Kidney tubule cell (primary cell): ENCODE measurements at regions not wholly inside any gene's neighbourhood (a gene's known extent, or its start where the extent isn't known, plus 50 kb on each side); places are given as distances from the start of the nearest gene placed in this dataset.
"Not testable (repeated sequence)": the region's sequence is repeated elsewhere in the genome, so short reads cannot be mapped to it uniquely, and the experiment has no call there.

Experiments
- DNase-seq: peaks from one replicate; pipeline ENCODE4 v3.0.0-alpha.2; 2018; ENCODE audit warnings: low spot score

GRCh38 chr20:30511322-30512030, 746.0 kb upstream of the DEFB115 start:
- DNase-seq, result no peak

- DNase-seq, result no peak
These were observed 744.3 kb upstream of the DEFB115 start for GRCh38 chr20:30513050-30513628.

DNA sequence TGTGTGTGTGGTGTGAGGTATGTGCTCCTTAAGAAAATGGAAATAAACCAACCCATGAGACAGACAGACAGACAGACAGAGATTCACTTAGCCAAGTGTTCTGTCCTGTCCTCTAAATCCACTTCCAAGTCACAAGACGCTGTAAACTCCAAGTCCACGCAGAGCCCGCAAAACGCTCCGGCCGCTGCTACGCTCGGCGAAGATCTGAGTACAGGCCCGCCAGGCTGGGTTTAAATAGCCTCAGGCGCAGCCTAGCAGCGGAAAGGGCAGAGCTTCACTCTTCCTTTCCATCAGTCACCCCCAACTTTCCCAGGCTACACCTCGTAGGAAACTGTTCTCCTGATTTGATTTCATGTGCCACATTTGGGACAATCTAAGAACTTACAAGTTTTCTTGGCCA, 741.5 kb upstream of the DEFB115 start:
- not testable (repeated sequence) for DNase-seq

DNA sequence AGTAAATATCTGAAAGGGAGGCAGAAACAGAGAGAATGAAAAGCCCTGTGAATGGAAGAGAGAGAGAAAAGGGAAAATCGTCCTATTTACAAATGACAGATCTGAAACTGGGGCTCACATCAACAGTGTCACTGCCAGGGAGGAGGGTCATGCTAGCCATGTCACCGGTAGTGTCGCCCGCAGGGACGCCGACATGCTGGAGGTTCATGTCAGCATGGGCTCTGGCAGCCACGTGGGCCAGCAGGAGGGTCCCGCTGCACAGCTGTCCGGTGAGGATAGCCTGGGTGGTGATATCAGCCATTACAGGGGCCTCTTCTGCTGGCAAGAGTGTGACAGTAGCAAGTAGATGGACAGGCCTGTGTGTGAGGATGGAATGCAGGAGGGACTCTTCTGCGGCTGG, 738.6 kb upstream of the DEFB115 start:
- DNase-seq, result not testable (repeated sequence)

DNA sequence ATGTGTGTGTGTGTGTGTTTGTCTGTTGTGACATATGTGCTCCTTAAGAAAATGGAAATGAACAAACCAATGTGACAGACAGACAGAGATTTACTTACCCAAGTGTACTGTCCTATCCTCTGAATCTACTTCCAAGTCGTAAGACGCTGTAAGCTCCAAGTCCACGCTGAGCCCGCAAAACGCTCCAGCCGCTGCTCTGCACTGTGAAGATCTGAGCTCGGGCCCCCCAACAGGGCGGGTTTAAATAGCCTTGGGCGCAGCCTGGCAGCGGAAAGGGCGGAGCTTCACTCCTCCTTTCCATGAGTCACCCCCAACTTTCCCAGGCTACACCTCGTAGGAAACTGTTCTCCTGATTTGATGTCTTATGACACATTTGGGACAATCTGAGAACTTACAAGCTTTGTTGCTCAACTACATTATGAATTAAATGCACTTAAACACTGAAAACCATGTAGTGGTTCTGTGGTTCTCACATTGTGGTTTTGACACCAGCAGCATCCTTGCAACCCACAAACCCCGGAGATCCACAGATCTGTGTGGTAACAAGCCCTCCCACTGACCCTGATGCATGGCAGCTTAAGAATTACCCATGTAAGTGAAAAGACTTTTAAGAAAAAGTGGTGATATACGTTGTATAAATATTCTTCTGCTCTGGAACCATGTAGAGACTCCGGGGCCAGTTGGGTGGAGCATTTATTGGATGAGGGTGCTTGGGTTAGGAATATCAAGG, 735.6 kb upstream of the DEFB115 start:
- DNase-seq, result not testable (repeated sequence)

GRCh38 chr20:30524155-30524554, 733.3 kb upstream of the DEFB115 start:
- not testable (repeated sequence) for DNase-seq

- DNase-seq, result not testable (repeated sequence)
These were observed 732.7 kb upstream of the DEFB115 start for GRCh38 chr20:30524761-30525160.

DNA sequence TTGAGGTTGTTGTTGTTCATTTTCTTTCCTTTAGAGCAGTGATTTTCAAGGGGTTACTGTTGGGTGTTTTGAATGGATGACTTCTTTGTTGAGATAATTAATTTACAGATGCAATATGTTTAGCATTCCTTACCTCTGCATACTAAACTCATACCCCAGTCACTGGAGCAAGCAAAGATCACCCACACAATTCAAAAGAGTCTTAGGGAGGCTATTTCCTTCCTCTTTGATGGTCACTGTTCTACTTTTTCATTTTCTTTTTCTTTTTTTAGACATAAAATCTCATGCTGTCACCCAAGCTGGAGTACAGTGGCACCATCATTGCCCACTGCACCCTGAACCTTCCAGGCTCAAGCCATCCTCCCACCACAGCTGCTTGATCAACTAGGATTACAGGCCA, 723.8 kb upstream of the DEFB115 start:
- not testable (repeated sequence) for DNase-seq

DNA sequence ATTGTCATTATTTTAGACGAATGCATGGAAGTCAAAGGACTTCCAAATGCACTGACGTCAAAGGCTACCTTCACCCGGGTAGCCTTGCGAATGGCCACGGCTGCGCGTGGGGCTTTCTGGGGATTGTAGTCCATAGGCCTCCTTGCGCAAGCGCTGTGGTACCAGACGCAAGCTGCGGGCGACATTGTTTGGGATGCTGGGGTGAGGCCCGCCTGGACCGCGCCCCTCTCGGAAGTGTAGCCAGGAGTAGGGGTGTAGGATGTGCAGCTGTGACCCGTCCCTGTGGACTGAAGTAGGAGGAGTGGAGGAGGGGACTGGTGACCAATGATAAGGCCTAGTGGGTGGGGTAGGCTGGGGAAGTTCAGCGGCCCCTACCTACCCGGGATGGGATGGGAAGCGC, 720.0 kb upstream of the DEFB115 start:
- DNase-seq, result peak; percentile 6

DNA sequence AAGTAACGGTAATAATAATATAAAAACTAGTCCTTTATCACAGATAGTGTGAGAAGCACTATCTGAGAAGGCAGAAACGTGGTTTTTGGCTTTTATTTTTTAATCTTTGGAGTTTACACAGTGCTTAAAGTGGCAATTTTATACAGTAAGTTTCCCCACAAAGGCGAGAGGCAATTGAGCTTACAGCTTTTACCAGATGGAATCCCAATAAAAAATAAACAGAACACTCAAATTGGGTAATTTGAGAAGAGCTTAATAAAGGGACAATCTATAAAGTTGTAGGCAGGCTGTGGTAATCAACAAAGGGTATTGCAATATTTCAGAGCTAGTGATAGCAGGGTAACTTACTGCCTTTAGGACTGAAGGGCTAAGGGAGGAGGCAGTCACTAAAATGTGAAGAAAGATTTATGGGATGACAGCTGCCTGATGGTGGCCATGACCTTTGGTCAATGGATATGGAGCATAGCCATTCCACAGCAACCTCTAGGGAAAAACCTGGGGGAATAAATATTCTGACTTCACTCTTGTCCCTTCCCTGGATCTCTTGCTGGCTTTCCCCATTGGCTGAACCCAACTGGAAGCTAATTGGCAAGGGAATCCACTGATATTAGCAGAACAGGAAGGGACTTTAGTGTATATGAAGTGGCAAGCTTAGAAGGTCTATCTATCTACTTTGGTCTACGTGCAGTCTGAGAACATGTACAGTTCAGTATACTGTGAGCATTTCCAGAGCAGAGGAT, 717.0 kb upstream of the DEFB115 start:
- not testable (repeated sequence) for DNase-seq

GRCh38 chr20:30551236-30551635, 706.2 kb upstream of the DEFB115 start:
- not testable (repeated sequence) for DNase-seq

DNA sequence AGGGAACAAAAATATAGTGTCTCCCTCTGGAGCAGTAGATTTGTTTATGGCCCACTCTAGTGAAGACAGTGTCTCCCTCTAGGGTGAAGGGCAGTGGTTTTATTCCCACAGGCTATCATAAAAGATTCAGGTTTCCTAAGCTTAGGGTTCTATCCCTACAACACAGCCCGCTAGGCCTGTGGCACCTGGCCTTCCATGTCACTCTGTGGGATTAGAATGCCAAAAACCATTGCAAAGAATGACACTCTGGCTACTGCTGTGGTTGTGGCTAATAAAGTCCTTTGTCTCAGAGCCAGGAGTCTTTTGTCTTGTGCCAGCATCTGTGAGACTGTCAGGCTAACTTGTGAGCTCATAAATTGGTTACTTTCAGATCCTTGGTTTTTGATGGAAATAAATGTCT, 700.7 kb upstream of the DEFB115 start:
- not testable (repeated sequence) for DNase-seq

- DNase-seq, result not testable (repeated sequence)
These were observed 692.4 kb upstream of the DEFB115 start for GRCh38 chr20:30565086-30565485.

- DNase-seq, result not testable (repeated sequence)
These were observed 687.6 kb upstream of the DEFB115 start for GRCh38 chr20:30569867-30570266.

- DNase-seq, result not testable (repeated sequence)
These were observed 686.8 kb upstream of the DEFB115 start for GRCh38 chr20:30570622-30571021.

- not testable (repeated sequence) for DNase-seq
These were observed 683.1 kb upstream of the DEFB115 start for GRCh38 chr20:30574337-30574736.

GRCh38 chr20:30579069-30579468, 678.4 kb upstream of the DEFB115 start:
- not testable (repeated sequence) for DNase-seq

- DNase-seq, result peak; percentile 81
These were observed 677.5 kb upstream of the DEFB115 start for GRCh38 chr20:30579824-30580438.

- DNase-seq, result not testable (repeated sequence)
These were observed 675.6 kb upstream of the DEFB115 start for GRCh38 chr20:30581839-30582238.

DNA sequence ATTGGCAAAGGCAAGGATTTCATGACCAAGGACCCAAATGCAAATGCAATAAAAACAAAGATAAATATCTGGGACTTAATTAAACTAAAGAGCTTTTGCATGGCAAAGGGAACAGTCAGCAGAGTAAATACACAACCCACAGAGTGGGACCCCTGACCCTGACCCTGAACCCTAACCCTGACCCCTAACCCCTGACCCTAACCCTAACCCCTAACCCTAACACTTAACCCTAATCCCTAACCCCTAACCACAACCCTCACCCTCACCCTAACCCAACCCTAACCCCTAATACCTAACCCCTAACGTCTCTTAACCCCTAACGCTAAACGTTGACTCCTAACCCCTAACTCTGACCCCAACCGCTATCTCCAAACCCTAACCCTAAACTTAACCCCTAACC, 673.1 kb upstream of the DEFB115 start:
- DNase-seq, result not testable (repeated sequence)

DNA sequence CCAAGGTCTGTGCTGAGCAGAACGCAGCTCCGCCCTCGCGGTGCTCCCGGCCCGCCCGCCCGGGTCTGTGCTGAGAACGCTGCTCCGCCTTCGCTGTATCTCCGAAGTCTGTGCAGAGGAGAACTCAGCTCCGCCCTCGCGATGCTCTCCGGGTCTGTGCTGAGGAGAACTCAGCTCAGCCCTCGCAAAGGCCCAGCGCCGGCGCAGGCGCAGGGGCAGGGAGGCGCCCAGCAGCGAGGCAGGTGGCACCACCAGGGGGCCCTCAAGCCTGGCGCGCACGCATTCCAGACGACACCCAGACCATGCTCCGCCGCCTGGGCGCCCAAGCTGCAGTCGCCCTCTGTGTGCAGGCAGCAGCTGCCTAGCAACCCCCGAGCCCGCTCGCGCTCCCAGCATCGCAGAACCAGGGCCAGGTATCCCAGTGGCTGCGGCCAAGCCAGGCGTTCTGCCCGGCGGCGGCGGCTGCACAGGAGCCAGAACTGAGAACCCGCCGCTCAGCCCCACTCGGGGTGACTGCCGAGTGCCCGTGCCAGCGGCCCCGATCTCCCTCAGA, 672.1 kb upstream of the DEFB115 start:
- peak; percentile 69 for DNase-seq
